ENCODE measurements at regions not wholly inside any gene's neighbourhood (a gene's known extent, or its start where the extent isn't known, plus 50 kb on each side); places are given as distances from the start of the nearest gene placed in this dataset.

DNA sequence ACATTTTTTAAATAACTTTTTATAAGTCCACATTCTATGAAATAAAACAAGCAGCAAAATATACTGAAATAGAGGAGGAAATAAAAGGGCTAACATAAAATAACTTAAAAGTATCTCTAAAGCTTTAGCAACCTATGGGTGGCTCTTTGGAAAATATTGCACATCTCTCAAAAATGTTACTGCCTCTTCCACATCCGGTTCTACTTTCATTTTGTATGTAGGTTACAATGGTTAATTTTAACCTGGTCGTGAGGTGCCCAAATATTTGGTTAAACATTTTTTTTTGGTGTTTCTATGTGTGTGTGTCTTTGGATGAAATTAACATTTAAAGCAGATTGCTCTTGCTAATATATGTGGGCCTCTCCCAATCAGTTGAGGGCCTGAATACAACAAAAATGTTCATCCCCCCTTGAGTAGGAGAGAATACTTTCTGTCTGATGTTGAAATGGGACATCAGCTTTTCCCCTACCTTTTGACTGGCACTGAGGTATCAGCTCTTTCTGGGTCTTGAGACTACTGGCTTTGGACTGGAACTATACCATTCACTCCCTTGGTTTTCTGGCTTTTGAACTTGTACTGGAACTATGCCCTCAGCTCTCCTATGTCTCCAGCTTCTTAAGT, 353.0 kb downstream of the ADAM29 start:
- no peak for TF ChIP-seq POLR2AphosphoS5 (IDR thresholded peaks at IDR 0.05; ENCODE audit: borderline replicate concordance, low read depth, low read length)
- TF ChIP-seq EZH2 (IDR thresholded peaks at IDR 0.05): no peak

Data from SK-N-MC (cell line).